Mucosa of rectum (tissue), 2 donors: ENCODE measurements at regions not wholly inside any gene's neighbourhood (a gene's known extent, or its start where the extent isn't known, plus 50 kb on each side); places are given as distances from the start of the nearest gene placed in this dataset.
"Not testable (repeated sequence)": the region's sequence is repeated elsewhere in the genome, so short reads cannot be mapped to it uniquely, and the experiment has no call there.

Experiments used
- H3K27ac ChIP-seq, 2 donors: one replicate each; pipeline ENCODE4 v1.7.0; 2013; ENCODE audit warnings: inconsistent platforms in 2 of 2, low read depth in 2 of 2, low read length in 2 of 2
- H3K27me3 ChIP-seq, 2 donors: one replicate each; pipeline ENCODE4 v1.7.0; 2013; ENCODE audit warnings: low read length in 2 of 2; ENCODE audit not compliant: control insufficient read depth in 2 of 2, insufficient read depth in 2 of 2
- H3K36me3 ChIP-seq, 2 donors: one replicate each; pipeline ENCODE4 v1.7.0; 2013; ENCODE audit warnings: low read length in 2 of 2; ENCODE audit not compliant: control insufficient read depth in 2 of 2, insufficient read depth in 2 of 2
- H3K4me1 ChIP-seq, 2 donors: one replicate each; pipeline ENCODE4 v1.7.0; 2013; ENCODE audit warnings: low read length in 2 of 2, mild to moderate bottlenecking in 1 of 2; ENCODE audit not compliant: control insufficient read depth in 2 of 2, insufficient read depth in 2 of 2
- H3K4me3 ChIP-seq, 2 donors: one replicate each; pipeline ENCODE4 v1.7.0; 2013; ENCODE audit warnings: low read length in 2 of 2
- H3K9ac ChIP-seq, 2 donors: one replicate each; pipeline ENCODE4 v1.7.0; 2013; ENCODE audit warnings: low read length in 2 of 2, low read depth in 1 of 2, mild to moderate bottlenecking in 1 of 2
- H3K9me3 ChIP-seq, 2 donors: one replicate each; pipeline ENCODE4 v1.7.0; 2013; ENCODE audit warnings: low read length in 2 of 2; ENCODE audit not compliant: control insufficient read depth in 2 of 2
- donor health status: healthy.
- donor health status: Normal muscosa, but diverticular disease.

- Histone ChIP-seq H3K4me3 (no peak overlapping the region), H3K27ac (no peak overlapping the region), H3K9ac (no peak overlapping the region), H3K9me3 (peaks cover 3% of the 10 kb centered on the region in 2 donors), H3K36me3 (no peaks in the 10 kb centered on the region), H3K4me1 (no peaks in the 10 kb centered on the region), H3K27me3 (no peaks in the 10 kb centered on the region)
Observed at GRCh38 chr10:2197663-2198062, 460.3 kb upstream of the ADARB2 start.

GRCh38 chr10:2196272-2196671 lies 458.9 kb upstream of the ADARB2 start:
- Histone ChIP-seq H3K4me1 (no peaks in the 10 kb centered on the region), H3K36me3 (no peaks in the 10 kb centered on the region), H3K9ac (no peak overlapping the region), H3K9me3 (peaks cover 3 to 5% of the 10 kb centered on the region in 2 donors), H3K27me3 (no peaks in the 10 kb centered on the region), H3K4me3 (no peak overlapping the region), H3K27ac (no peak overlapping the region)

GRCh38 chr10:2189356-2189755 lies 452.0 kb upstream of the ADARB2 start:
- not testable (repeated sequence) for H3K27me3 ChIP-seq, H3K4me1 ChIP-seq, H3K4me3 ChIP-seq

DNA sequence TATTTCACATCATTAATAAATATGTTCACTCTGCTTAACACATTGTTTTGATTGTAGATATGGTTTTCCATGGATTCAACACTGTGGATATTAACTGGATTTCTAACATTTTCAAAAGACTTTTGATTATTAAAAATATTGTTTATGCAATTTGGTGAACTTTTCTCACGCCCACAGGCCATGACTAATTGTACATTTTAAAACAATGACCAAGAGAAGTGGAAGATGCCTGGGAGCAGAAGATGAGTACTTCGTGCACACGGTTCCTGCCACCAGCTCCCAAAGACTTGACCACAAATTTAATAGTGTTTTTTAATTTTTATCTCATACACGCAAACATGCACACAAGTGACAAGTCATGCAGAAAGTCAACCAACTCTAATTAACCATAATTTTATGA lies 451.0 kb upstream of the ADARB2 start:
- no peaks in the 10 kb centered on the region for H3K27me3 ChIP-seq
- no peak overlapping the region for H3K4me3 ChIP-seq
- H3K9ac ChIP-seq, result no peak overlapping the region
- H3K27ac ChIP-seq, result no peak overlapping the region
- no peaks in the 10 kb centered on the region for H3K36me3 ChIP-seq
- no peaks in the 10 kb centered on the region for H3K4me1 ChIP-seq
- peaks cover 2 to 3% of the 10 kb centered on the region in 2 donors for H3K9me3 ChIP-seq

More at GRCh38 chr10:2189356-2189755, 452.0 kb upstream of the ADARB2 start:
- H3K9ac ChIP-seq, H3K9me3 ChIP-seq, H3K27ac ChIP-seq, H3K36me3 ChIP-seq: not testable (repeated sequence)

DNA sequence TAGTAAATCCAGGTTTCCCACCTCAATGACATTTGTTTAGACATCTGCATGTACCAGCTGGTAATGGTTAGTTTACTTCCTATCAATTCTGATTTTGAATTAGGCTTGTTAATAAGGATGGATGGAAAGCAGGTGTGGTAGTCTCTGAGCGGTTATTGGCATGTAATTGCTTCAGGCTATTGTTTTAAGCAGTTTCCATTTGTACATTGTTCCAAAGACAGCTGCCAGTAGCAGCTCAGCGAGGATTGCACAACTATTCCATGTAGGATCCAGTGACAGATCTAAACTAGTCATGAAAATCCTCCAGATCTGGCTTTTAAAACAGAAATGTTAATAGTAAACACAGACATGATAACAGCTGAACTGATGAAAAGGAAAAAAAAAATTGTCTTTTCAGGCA lies 436.0 kb upstream of the ADARB2 start:
- H3K27me3 ChIP-seq, result no peaks in the 10 kb centered on the region
- H3K36me3 ChIP-seq, result no peaks in the 10 kb centered on the region
- peaks cover 2 to 6% of the 10 kb centered on the region in 2 donors for H3K9me3 ChIP-seq
- H3K9ac ChIP-seq, result no peak overlapping the region
- no peak overlapping the region for H3K27ac ChIP-seq
- no peaks in the 10 kb centered on the region for H3K4me1 ChIP-seq
- no peak overlapping the region for H3K4me3 ChIP-seq

DNA sequence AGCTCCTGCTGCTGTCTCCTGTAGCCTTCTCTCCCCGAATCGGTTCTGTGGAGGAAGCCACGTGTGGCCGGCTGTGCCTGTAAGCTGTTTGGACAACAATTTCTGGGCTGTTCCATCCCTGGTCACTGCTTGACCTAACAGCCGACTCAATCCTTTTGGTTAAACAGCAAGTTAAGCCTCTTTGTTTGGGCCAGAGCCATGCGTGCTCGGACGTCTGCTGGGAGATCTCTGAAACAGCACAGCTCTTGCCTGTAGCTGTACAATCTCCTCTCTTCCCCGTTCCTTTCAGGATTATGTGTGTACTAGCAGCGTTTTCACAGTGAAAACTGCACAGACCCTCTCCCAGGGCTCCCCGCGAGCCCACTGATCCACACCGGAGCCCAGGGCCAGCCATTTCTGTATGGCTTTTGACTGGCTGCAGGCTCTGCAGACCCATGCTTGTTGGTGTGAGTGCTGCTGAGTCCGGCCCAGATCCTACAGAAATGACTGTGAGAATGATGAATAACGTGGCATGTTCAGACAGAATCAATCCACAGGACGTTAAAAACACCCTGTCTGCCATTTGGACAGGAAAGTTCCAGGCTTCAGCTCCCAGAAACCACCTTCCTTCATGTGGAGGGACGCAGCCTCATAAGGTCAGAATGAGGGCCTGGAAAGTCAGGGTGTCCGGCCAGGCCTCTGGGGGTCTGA lies 428.6 kb upstream of the ADARB2 start:
- H3K36me3 ChIP-seq, result no peaks in the 10 kb centered on the region
- H3K4me1 ChIP-seq, result no peaks in the 10 kb centered on the region
- no peak overlapping the region for H3K9ac ChIP-seq
- no peak overlapping the region for H3K27ac ChIP-seq
- H3K9me3 ChIP-seq, result peaks cover 0 to 2% of the 10 kb centered on the region in 2 donors
- H3K4me3 ChIP-seq, result no peak overlapping the region
- H3K27me3 ChIP-seq, result no peaks in the 10 kb centered on the region

- Histone ChIP-seq H3K27ac (no peak overlapping the region), H3K4me1 (no peaks in the 10 kb centered on the region), H3K27me3 (no peaks in the 10 kb centered on the region), H3K9me3 (no peaks in the 10 kb centered on the region), H3K4me3 (no peak overlapping the region), H3K36me3 (no peaks in the 10 kb centered on the region), H3K9ac (no peak overlapping the region)
Observed at GRCh38 chr10:2150288-2150687, 413.0 kb upstream of the ADARB2 start.

DNA sequence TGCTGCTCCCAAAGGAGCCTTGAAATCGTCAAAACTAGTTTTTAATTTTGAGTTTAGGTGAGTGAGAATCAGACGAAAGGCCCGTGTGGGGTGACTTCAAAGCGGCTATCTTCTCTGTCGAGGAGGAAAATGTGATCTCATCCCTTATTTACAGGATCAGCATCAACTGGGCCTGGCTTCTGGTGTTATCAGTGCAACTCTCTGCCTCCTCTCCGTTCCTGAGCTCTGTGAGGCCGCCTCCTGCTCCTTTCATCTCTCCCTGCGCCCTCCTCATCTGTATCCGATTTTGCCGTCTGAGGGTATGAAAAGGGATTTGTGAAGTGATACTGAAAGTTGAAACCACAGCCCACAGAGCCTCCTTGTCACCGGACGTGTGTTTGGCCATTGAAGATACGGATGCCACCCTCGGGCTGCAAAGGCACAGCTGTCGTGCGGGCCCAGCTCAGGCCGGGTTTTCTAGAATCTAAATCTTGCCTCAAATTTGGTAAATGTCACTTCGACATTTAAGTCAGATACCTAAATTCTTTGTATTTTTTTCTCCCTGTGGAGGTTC lies 408.7 kb upstream of the ADARB2 start:
- Histone ChIP-seq H3K27ac (no peak overlapping the region), H3K9me3 (no peaks in the 10 kb centered on the region), H3K4me3 (no peak overlapping the region), H3K9ac (no peak overlapping the region), H3K27me3 (no peaks in the 10 kb centered on the region), H3K36me3 (no peaks in the 10 kb centered on the region), H3K4me1 (no peaks in the 10 kb centered on the region)

- Histone ChIP-seq H3K9me3 (no peaks in the 10 kb centered on the region), H3K4me3 (no peak overlapping the region), H3K9ac (no peak overlapping the region), H3K27ac (no peak overlapping the region), H3K4me1 (no peaks in the 10 kb centered on the region), H3K27me3 (no peaks in the 10 kb centered on the region), H3K36me3 (no peaks in the 10 kb centered on the region)
Observed at GRCh38 chr10:2145491-2145890, 408.2 kb upstream of the ADARB2 start.

DNA sequence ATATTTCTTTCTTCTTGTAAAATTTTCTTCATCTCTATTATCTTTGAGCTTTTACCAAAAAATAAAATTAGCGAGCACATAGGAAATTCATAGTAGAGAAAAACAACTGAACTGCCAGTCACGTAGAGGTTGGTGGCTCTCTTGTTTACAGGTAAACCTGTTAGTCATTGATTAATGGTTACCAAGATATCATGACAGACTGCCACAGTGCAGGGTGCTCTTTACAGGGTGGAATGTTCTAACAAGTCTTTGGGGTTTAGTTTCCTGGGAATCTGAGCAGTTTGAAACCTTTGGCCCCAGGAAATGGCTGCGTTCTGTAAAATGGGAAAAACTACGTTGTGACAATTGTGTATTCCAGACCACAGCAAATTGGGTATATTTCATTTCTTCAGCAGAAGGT lies 407.3 kb upstream of the ADARB2 start:
- no peaks in the 10 kb centered on the region for H3K36me3 ChIP-seq
- no peak overlapping the region for H3K27ac ChIP-seq
- no peaks in the 10 kb centered on the region for H3K4me1 ChIP-seq
- no peak overlapping the region for H3K4me3 ChIP-seq
- H3K27me3 ChIP-seq, result no peaks in the 10 kb centered on the region
- H3K9me3 ChIP-seq, result no peaks in the 10 kb centered on the region
- H3K9ac ChIP-seq, result no peak overlapping the region
